HepG2 (cell line): ENCODE measurements at regions not wholly inside any gene's neighbourhood (a gene's known extent, or its start where the extent isn't known, plus 50 kb on each side); places are given as distances from the start of the nearest gene placed in this dataset.

ENCODE experiments used
- HNF4A ChIP-seq: sonication (generic); formaldehyde crosslinking; IDR thresholded peaks from 2 replicates; pipeline ENCODE4 v1.4.0; 2020; ENCODE audit warnings: missing genetic modification reagents
- NCOA2 ChIP-seq: sonication (generic); formaldehyde crosslinking; IDR thresholded peaks from 2 replicates; pipeline ENCODE4 v1.8.0; 2022; ENCODE audit warnings: inconsistent platforms
- NR2F6 ChIP-seq, 2 experiments: IDR thresholded peaks; 2 replicates each; pipeline ENCODE4 v1.6.1; 2016; ENCODE audit warnings: antibody characterized with exemption in 1 of 2, mild to moderate bottlenecking in 1 of 2
- POLR2AphosphoS5 ChIP-seq: IDR thresholded peaks from 2 replicates; pipeline ENCODE4 v1.6.1; 2012; ENCODE audit warnings: low read depth, low read length
- RAD51 ChIP-seq: fragments of 450-650 bp; IDR thresholded peaks from 2 replicates; pipeline ENCODE4 v1.6.1; 2016; ENCODE audit warnings: borderline replicate concordance
- SMC3 ChIP-seq: IDR thresholded peaks from 2 replicates; pipeline ENCODE4 v1.6.1; 2011; ENCODE audit warnings: low read length, improper control_type of control experiment
- ZFP90 ChIP-seq: sonication (generic); formaldehyde crosslinking; IDR thresholded peaks from 2 replicates; pipeline ENCODE4 v1.8.0; 2022; ENCODE audit warnings: missing genetic modification reagents, mild to moderate bottlenecking, inconsistent platforms, borderline replicate concordance
- TF ChIP-seq, protein P1 (sequence below): sonication (generic); formaldehyde crosslinking; IDR thresholded peaks from 2 replicates; pipeline ENCODE4 v1.5.0; 2020; ENCODE audit warnings: mild to moderate bottlenecking, missing genetic modification reagents, moderate library complexity

DNA sequence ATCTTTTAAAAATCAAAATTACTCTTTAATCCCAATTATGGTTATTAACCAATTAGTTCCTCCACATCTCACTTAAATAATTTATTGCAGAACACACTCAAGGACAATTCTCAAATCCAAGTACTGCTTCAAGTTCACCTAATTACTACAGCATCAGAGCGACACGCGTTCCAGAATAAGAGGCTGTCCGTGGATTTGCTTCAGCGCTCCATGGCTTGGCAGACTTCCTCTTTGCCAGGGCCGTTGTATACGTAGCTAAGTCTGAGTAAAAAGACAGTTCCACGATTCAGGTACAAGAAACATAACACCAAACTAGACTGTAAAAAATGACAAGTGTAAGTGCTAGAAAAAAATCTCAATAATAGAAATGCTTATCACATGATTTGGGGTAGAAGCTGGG, 153.2 kb upstream of the MYT1L start:
- TF ChIP-seq, protein P1, sequence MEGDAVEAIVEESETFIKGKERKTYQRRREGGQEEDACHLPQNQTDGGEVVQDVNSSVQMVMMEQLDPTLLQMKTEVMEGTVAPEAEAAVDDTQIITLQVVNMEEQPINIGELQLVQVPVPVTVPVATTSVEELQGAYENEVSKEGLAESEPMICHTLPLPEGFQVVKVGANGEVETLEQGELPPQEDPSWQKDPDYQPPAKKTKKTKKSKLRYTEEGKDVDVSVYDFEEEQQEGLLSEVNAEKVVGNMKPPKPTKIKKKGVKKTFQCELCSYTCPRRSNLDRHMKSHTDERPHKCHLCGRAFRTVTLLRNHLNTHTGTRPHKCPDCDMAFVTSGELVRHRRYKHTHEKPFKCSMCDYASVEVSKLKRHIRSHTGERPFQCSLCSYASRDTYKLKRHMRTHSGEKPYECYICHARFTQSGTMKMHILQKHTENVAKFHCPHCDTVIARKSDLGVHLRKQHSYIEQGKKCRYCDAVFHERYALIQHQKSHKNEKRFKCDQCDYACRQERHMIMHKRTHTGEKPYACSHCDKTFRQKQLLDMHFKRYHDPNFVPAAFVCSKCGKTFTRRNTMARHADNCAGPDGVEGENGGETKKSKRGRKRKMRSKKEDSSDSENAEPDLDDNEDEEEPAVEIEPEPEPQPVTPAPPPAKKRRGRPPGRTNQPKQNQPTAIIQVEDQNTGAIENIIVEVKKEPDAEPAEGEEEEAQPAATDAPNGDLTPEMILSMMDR = no peak
- no peak for TF ChIP-seq NR2F6 (IDR thresholded peaks at IDR 0.05)
- TF ChIP-seq NR2F6 (CRISPR knock-in tag; IDR thresholded peaks at IDR 0.05) = no peak
- TF ChIP-seq POLR2AphosphoS5 = no peak
- TF ChIP-seq RAD51 = no peak
- no peak for TF ChIP-seq SMC3
- no peak for TF ChIP-seq ZFP90 (CRISPR knock-in tag)
- TF ChIP-seq HNF4A (CRISPR knock-in tag) = no peak
- no peak for TF ChIP-seq NCOA2 (CRISPR knock-in tag)
